22Rv1 (cell line): ENCODE measurements at regions not wholly inside any gene's neighbourhood (a gene's known extent, or its start where the extent isn't known, plus 50 kb on each side); places are given as distances from the start of the nearest gene placed in this dataset.

Experiments
- H3K27ac ChIP-seq: fragments of 450-650 bp; 2 replicates; pipeline ENCODE4 v1.5.1; 2017
- ZFX ChIP-seq: fragments of 450-650 bp; IDR thresholded peaks from 2 replicates; pipeline ENCODE4 v1.6.1; 2017; ENCODE audit warnings: antibody characterized with exemption, borderline replicate concordance
- TF ChIP-seq, protein P1 (sequence below): fragments of 450-650 bp; IDR thresholded peaks from 2 replicates; pipeline ENCODE4 v1.5.1; 2017; ENCODE audit warnings: mild to moderate bottlenecking

GRCh38 chr18:22737054-22737453 is 196.1 kb upstream of the RBBP8 start:
- no peak overlapping the region for H3K27ac ChIP-seq
- TF ChIP-seq, protein P1, sequence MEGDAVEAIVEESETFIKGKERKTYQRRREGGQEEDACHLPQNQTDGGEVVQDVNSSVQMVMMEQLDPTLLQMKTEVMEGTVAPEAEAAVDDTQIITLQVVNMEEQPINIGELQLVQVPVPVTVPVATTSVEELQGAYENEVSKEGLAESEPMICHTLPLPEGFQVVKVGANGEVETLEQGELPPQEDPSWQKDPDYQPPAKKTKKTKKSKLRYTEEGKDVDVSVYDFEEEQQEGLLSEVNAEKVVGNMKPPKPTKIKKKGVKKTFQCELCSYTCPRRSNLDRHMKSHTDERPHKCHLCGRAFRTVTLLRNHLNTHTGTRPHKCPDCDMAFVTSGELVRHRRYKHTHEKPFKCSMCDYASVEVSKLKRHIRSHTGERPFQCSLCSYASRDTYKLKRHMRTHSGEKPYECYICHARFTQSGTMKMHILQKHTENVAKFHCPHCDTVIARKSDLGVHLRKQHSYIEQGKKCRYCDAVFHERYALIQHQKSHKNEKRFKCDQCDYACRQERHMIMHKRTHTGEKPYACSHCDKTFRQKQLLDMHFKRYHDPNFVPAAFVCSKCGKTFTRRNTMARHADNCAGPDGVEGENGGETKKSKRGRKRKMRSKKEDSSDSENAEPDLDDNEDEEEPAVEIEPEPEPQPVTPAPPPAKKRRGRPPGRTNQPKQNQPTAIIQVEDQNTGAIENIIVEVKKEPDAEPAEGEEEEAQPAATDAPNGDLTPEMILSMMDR, result no peak
- TF ChIP-seq ZFX, result no peak

- no peak overlapping the region for H3K27ac ChIP-seq
- TF ChIP-seq, protein P1, result no peak
- TF ChIP-seq ZFX, result no peak
These were observed 194.0 kb upstream of the RBBP8 start for GRCh38 chr18:22739061-22739642.

DNA sequence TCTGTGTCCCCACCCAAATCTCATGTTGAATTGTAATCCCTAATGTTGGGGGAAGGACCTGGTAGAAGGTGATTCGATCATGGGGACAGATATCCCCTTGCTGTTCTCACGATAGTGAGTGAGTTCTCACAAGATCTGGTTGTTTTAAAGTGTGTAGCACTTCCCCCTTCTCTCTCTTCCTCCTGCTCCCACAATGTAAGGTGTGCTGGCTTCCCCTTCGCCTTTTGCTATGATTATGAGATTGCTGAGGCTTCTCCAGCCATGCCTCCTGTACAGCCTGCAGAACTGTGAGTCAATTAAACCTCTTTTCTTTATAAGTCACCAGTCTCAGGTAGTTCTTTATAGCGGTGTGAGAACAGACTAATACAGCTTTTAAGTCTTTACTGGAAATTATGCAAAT is 193.3 kb upstream of the RBBP8 start:
- no peak for TF ChIP-seq ZFX
- TF ChIP-seq, protein P1, result no peak
- H3K27ac ChIP-seq, result no peak overlapping the region

DNA sequence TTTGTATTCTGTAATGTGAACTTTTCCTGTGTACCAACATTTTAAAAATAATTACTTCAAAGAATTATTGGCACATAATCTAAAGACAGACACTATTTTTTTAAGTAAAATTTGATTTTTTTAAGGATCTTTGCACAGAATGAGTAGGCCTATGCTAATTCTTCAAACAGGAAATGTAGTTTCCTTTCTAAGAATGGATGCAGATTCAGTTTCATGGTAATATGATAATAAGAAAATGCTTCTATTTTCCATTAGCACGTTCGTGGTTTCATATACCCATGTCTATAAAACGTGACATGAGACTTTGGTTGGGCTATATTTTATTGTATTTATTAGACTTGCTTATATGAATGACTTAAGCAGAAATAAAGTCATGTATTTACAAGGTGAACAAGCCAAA is 191.8 kb upstream of the RBBP8 start:
- TF ChIP-seq ZFX, result no peak
- TF ChIP-seq, protein P1, result no peak
- no peak overlapping the region for H3K27ac ChIP-seq

GRCh38 chr18:22742409-22742808 is 190.7 kb upstream of the RBBP8 start:
- no peak overlapping the region for H3K27ac ChIP-seq
- TF ChIP-seq, protein P1, result no peak
- TF ChIP-seq ZFX, result no peak

GRCh38 chr18:22745966-22746365 is 187.2 kb upstream of the RBBP8 start:
- no peak overlapping the region for H3K27ac ChIP-seq
- TF ChIP-seq ZFX, result no peak
- TF ChIP-seq, protein P1, result no peak

- no peak overlapping the region for H3K27ac ChIP-seq
- TF ChIP-seq, protein P1, result no peak
- no peak for TF ChIP-seq ZFX
These were observed 181.1 kb upstream of the RBBP8 start for GRCh38 chr18:22752014-22752413.
